Bronchial epithelial cell (primary cell): ENCODE measurements at regions not wholly inside any gene's neighbourhood (a gene's known extent, or its start where the extent isn't known, plus 50 kb on each side); places are given as distances from the start of the nearest gene placed in this dataset.

Experiments used
- DNase-seq: peaks from one replicate; pipeline ENCODE4 v3.0.0-alpha.2; 2010; ENCODE audit warnings: low read depth
- FAIRE-seq: peaks from 2 replicates; lab custom pipeline; 2011; peaks lifted over from hg19 to GRCh38; lab: Jason Lieb, UNC
- H3K27me3 ChIP-seq: 2 replicates; pipeline ENCODE4 v1.5.1; 2011; ENCODE audit warnings: low read length; ENCODE audit not compliant: control insufficient read depth, insufficient read depth
- H3K36me3 ChIP-seq: 2 replicates; pipeline ENCODE4 v1.5.1; 2011; ENCODE audit warnings: low read length; ENCODE audit not compliant: control insufficient read depth, insufficient read depth
- H3K4me3 ChIP-seq: 2 replicates; pipeline ENCODE4 v1.5.1; 2011; ENCODE audit warnings: mild to moderate bottlenecking, low read depth, low read length, control low read depth
- CTCF ChIP-seq: IDR thresholded peaks from 2 replicates; pipeline ENCODE4 v1.5.1; 2011; ENCODE audit warnings: mild to moderate bottlenecking, moderate library complexity, low read length, control low read depth, inconsistent platforms; ENCODE audit not compliant: insufficient read depth, severe bottlenecking

- H3K27me3 ChIP-seq: no peaks in the 10 kb centered on the region
- FAIRE-seq: no peak
- H3K36me3 ChIP-seq: no peaks in the 10 kb centered on the region
- H3K4me3 ChIP-seq: no peak overlapping the region
- no peak for TF ChIP-seq CTCF
- DNase-seq: peak; percentile 17
These were observed 180.3 kb downstream of the DICER1 start for GRCh38 chr14:94977016-94977415.

GRCh38 chr14:94975366-94975765 lies 182.0 kb downstream of the DICER1 start:
- Histone ChIP-seq H3K27me3 (no peaks in the 10 kb centered on the region), H3K36me3 (no peaks in the 10 kb centered on the region), H3K4me3 (no peak overlapping the region)
- no peak for FAIRE-seq
- no peak for TF ChIP-seq CTCF
- no peak for DNase-seq

- no peak for FAIRE-seq
- no peak for DNase-seq
- no peaks in the 10 kb centered on the region for H3K36me3 ChIP-seq
- no peak overlapping the region for H3K4me3 ChIP-seq
- no peak for TF ChIP-seq CTCF
- H3K27me3 ChIP-seq: no peaks in the 10 kb centered on the region
These were observed 182.4 kb downstream of the DICER1 start for GRCh38 chr14:94974893-94975292.

GRCh38 chr14:94974422-94974821 lies 182.9 kb downstream of the DICER1 start:
- DNase-seq (no peak), FAIRE-seq (no peak)
- TF ChIP-seq CTCF: no peak
- Histone ChIP-seq H3K4me3 (no peak overlapping the region), H3K36me3 (no peaks in the 10 kb centered on the region), H3K27me3 (no peaks in the 10 kb centered on the region)

- Histone ChIP-seq H3K36me3 (no peaks in the 10 kb centered on the region), H3K4me3 (no peak overlapping the region), H3K27me3 (no peaks in the 10 kb centered on the region)
- FAIRE-seq: no peak
- DNase-seq: no peak
- no peak for TF ChIP-seq CTCF
These were observed 185.6 kb downstream of the DICER1 start for GRCh38 chr14:94971750-94972149.

GRCh38 chr14:94970941-94971730 lies 186.2 kb downstream of the DICER1 start:
- no peak for DNase-seq
- FAIRE-seq: no peak

More at GRCh38 chr14:94970941-94971730, 186.2 kb downstream of the DICER1 start:
- no peak for TF ChIP-seq CTCF
- Histone ChIP-seq H3K36me3 (no peaks in the 10 kb centered on the region), H3K4me3 (no peak overlapping the region), H3K27me3 (no peaks in the 10 kb centered on the region)
